HCT116 (cell line): ENCODE measurements at regions not wholly inside any gene's neighbourhood (a gene's known extent, or its start where the extent isn't known, plus 50 kb on each side); places are given as distances from the start of the nearest gene placed in this dataset.

Experiments
- ATAC-seq: fragments of 200-7000 bp; cut with Tn5 transposase; 2 replicates; pipeline ENCODE4 v1.9.1; 2020; ENCODE audit warnings: mild to moderate bottlenecking, moderate library complexity
- BruUV-seq: library from RNA; stranded (reverse); fragments of 400-500 nt; replicated peaks from 2 replicates; lab custom pipeline; 2021; lab: Mats Ljungman, UMichigan
- CTCF ChIA-PET: fragments of 300-600 bp; sonication (Branson Sonifier 250); formaldehyde crosslinking; loops from one replicate; lab custom pipeline; 2021; ENCODE audit warnings: antibody characterized with exemption; lab: Charles Lee
- POLR2A ChIA-PET: fragments of 300-600, 350-600 bp; sonication (Branson Sonifier 250); formaldehyde crosslinking; loops from one replicate; lab custom pipeline; 2021; ENCODE audit warnings: antibody characterized with exemption; lab: Charles Lee
- RAD21 ChIA-PET, 2 experiments: fragments of 300-600 bp; sonication (Branson Sonifier 250); formaldehyde crosslinking; loops; one replicate each; lab custom pipeline; 2023; ENCODE audit warnings: low total read pairs in 2 of 2; ENCODE audit not compliant: uncharacterized antibody in 2 of 2, unreplicated experiment in 2 of 2, low non-redundant PET in 1 of 2; lab: Charles Lee
- DNase-seq: peaks from one replicate; pipeline ENCODE4 v3.0.0-alpha.2; 2010; ENCODE audit warnings: low read depth, low spot score
- H2AFZ ChIP-seq: fragments of 200-600 bp; shearing (Covaris generic), sonication (generic); 2 replicates; pipeline ENCODE4 v1.6.1; 2017; ENCODE audit warnings: low read depth, mixed run types, mixed read lengths, antibody characterized with exemption, low read length; ENCODE audit not compliant: poor library complexity, severe bottlenecking
- H3K27ac ChIP-seq: 2 replicates; pipeline ENCODE4 v1.5.1; 2012; ENCODE audit warnings: low read depth, low read length
- H3K27me3 ChIP-seq: fragments of 200-600 bp; sonication (generic); 2 replicates; pipeline ENCODE4 v1.6.1; 2016; ENCODE audit warnings: mixed run types, low read length, mixed read lengths; ENCODE audit not compliant: insufficient read depth
- H3K36me3 ChIP-seq, 2 experiments: fragments of 200-500 bp in 1 of 2; fragments of 200-600 bp in 1 of 2; sonication (Bioruptor generic) in 1 of 2; sonication (generic) in 1 of 2; 2 replicates each; pipeline versions ENCODE4 v1.5.1 to v1.6.1; 2014 to 2016; ENCODE audit warnings: low read length in 2 of 2, inconsistent platforms in 1 of 2, mixed read lengths in 1 of 2, mixed run types in 1 of 2; ENCODE audit not compliant: insufficient read depth in 2 of 2, control insufficient read depth in 1 of 2
- H3K4me1 ChIP-seq, 2 experiments: fragments of 200-600 bp in 1 of 2; sonication (generic) in 1 of 2; 2 replicates each; pipeline versions ENCODE4 v1.5.1 to v1.6.1; 2012 to 2017; ENCODE audit warnings: low read length in 2 of 2, inconsistent platforms in 1 of 2, mild to moderate bottlenecking in 1 of 2, mixed read lengths in 1 of 2, mixed run types in 1 of 2, moderate library complexity in 1 of 2; ENCODE audit not compliant: insufficient read depth in 2 of 2, control insufficient read depth in 1 of 2
- H3K4me2 ChIP-seq: fragments of 200-600 bp; sonication (generic); 2 replicates; pipeline ENCODE4 v1.6.1; 2017; ENCODE audit warnings: mixed run types, low read length, mixed read lengths
- H3K4me3 ChIP-seq, 2 experiments: fragments of 200-600 bp in 1 of 2; sonication (generic) in 1 of 2; replicated peaks in 1 of 2; 2 replicates each; pipeline ENCODE4 v1.5.1; 2011 to 2016; ENCODE audit warnings: low read length in 2 of 2, control low read depth in 1 of 2, low read depth in 1 of 2, mild to moderate bottlenecking in 1 of 2, mixed read lengths in 1 of 2, mixed run types in 1 of 2
- H3K79me2 ChIP-seq: fragments of 200-600 bp; sonication (generic); 2 replicates; pipeline ENCODE4 v1.6.1; 2017; ENCODE audit warnings: mild to moderate bottlenecking, mixed run types, low read length, moderate library complexity, mixed read lengths; ENCODE audit not compliant: insufficient read depth
- H3K9ac ChIP-seq: fragments of 200-600 bp; sonication (generic); 2 replicates; pipeline ENCODE4 v1.6.1; 2016; ENCODE audit warnings: low read length, mixed read lengths
- H3K9me2 ChIP-seq: fragments of 200-600 bp; sonication (generic), shearing (Covaris generic); 2 replicates; pipeline ENCODE4 v1.6.1; 2017; ENCODE audit warnings: mixed run types, mild to moderate bottlenecking, moderate library complexity; ENCODE audit not compliant: insufficient read depth
- H3K9me3 ChIP-seq, 2 experiments: fragments of 200-500 bp in 1 of 2; fragments of 200-600 bp in 1 of 2; sonication (Bioruptor generic) in 1 of 2; sonication (generic) in 1 of 2; 2 replicates each; pipeline ENCODE4 v1.6.1; 2014 to 2017; ENCODE audit warnings: low read length in 2 of 2, mixed read lengths in 2 of 2, inconsistent platforms in 1 of 2, low read depth in 1 of 2, mild to moderate bottlenecking in 1 of 2, mixed run types in 1 of 2, moderate library complexity in 1 of 2; ENCODE audit not compliant: control insufficient read depth in 1 of 2, insufficient read depth in 1 of 2
- H4K20me1 ChIP-seq: fragments of 200-600 bp; sonication (generic), shearing (Covaris generic); 2 replicates; pipeline ENCODE4 v1.6.1; 2017; ENCODE audit warnings: mixed run types, mild to moderate bottlenecking, moderate library complexity; ENCODE audit not compliant: insufficient read depth
- CEBPB ChIP-seq: IDR thresholded peaks from 2 replicates; pipeline ENCODE4 v1.6.1; 2012; ENCODE audit warnings: low read depth
- EGR1 ChIP-seq: IDR thresholded peaks from 2 replicates; pipeline ENCODE4 v1.6.1; 2012; ENCODE audit warnings: low read depth
- ELF1 ChIP-seq: IDR thresholded peaks from 2 replicates; pipeline ENCODE4 v1.6.1; 2012; ENCODE audit warnings: low read depth, borderline replicate concordance
- EZH2 ChIP-seq: fragments of 200-600 bp; sonication (generic); IDR thresholded peaks from 2 replicates; pipeline ENCODE4 v1.6.1; 2017; ENCODE audit warnings: antibody characterized with exemption, mixed run types
- EZH2phosphoT487 ChIP-seq: fragments of 200-600 bp; IDR thresholded peaks from 2 replicates; pipeline ENCODE4 v1.6.1; 2018; ENCODE audit warnings: antibody characterized with exemption, borderline replicate concordance
- FOSL1 ChIP-seq: IDR thresholded peaks from 2 replicates; pipeline ENCODE4 v1.6.1; 2012; ENCODE audit warnings: low read depth
- JUND ChIP-seq: IDR thresholded peaks from 2 replicates; pipeline ENCODE4 v1.6.1; 2012
- POLR2A ChIP-seq: IDR thresholded peaks from 2 replicates; pipeline ENCODE4 v1.7.0; 2011; ENCODE audit warnings: borderline replicate concordance; ENCODE audit not compliant: insufficient read depth, insufficient read length; ENCODE audit errors: extremely low read depth
- POLR2AphosphoS5 ChIP-seq: IDR thresholded peaks from 2 replicates; pipeline ENCODE4 v1.6.1; 2011; ENCODE audit warnings: mild to moderate bottlenecking, low read depth, low read length, moderate library complexity
- SP1 ChIP-seq: IDR thresholded peaks from 2 replicates; pipeline ENCODE4 v1.6.1; 2012; ENCODE audit warnings: low read depth
- SRF ChIP-seq: IDR thresholded peaks from 2 replicates; pipeline ENCODE4 v1.6.1; 2012; ENCODE audit warnings: low read depth
- YY1 ChIP-seq: IDR thresholded peaks from 2 replicates; pipeline ENCODE4 v1.6.1; 2011; ENCODE audit warnings: low read length, low read depth, moderate library complexity, mild to moderate bottlenecking; ENCODE audit not compliant: insufficient replicate concordance; ENCODE audit errors: extremely low read depth
- ZFX ChIP-seq: fragments of 450-650 bp; IDR thresholded peaks from 2 replicates; pipeline ENCODE4 v1.6.1; 2017
- ZNF274 ChIP-seq: fragments of 200-500 bp; sonication (Bioruptor generic); IDR thresholded peaks from 2 replicates; pipeline ENCODE4 v1.6.1; 2014; ENCODE audit warnings: mild to moderate bottlenecking, low read depth, low read length, inconsistent platforms
- intact Hi-C: fragments of 100-400 bp; cut with micrococcal nuclease; formaldehyde crosslinking; loops from 2 replicates; pipeline ENCODE4 v1.10.0; 2022
- TF ChIP-seq, protein P1 (sequence below): IDR thresholded peaks from 2 replicates; pipeline ENCODE4 v1.6.1; 2012; ENCODE audit warnings: low read depth
- TF ChIP-seq, protein P2 (sequence below): IDR thresholded peaks from 2 replicates; pipeline ENCODE4 v1.6.1; 2012
- TF ChIP-seq, protein P3 (sequence below): IDR thresholded peaks from 2 replicates; pipeline ENCODE4 v1.6.1; 2011; ENCODE audit warnings: mild to moderate bottlenecking, low read length, moderate library complexity; ENCODE audit not compliant: insufficient replicate concordance; ENCODE audit errors: extremely low read depth
- TF ChIP-seq, protein P4 (sequence below): IDR thresholded peaks from 2 replicates; pipeline ENCODE4 v1.6.1; 2012

DNA sequence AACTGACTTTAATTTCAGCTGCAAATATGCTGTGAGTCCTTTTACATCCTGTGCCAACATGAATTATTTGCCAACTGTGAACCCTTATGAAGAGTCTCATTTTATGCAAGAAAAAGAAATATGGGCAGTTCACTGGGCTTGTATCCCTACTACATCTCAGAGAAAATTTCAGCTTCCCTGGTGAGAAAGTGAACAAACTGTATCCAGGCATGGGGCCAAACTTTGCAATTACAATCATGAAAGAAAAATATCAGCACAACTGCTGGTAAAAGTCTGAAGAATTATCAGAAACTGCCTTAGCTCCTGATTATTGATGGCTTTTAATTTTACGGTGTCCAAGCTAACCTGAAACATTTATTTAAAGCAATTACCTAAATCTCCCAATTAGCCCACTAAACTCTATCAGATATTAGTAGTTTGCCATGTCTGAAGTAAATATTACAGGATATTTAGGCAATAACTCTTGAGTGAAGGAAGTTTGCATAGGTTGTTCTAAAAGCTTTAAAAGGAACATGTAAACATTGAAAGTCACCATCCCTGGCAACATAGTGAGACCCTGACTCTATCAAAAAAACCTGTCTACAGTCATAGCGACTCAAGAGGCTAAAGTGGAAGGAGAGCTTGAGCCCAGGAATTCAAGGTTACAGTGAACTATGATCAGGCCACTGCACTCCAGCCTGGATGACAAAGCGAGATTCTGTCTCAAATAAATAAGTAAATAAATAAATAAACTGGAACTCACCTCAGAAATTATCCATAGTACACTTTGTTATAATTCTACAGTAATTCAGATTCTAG, 83.9 kb upstream of the HCN1 start:
- no peaks in the 10 kb centered on the region for H3K9me3 ChIP-seq
- ChIA-PET CTCF (interaction anchor here (1.0 kb wide), 1 partner anchor 18 kb away, joined by 3 read pairs; no protein-coding TSS in a partner anchor), RAD21 (no interaction called here), POLR2A (no interaction called here)
- intact Hi-C loops: loop anchor here (5.0 kb wide), 1 partner anchor 828 kb away; no protein-coding TSS in a partner anchor
- H3K79me2 ChIP-seq: no peaks in the 10 kb centered on the region
- H3K4me2 ChIP-seq: no peak overlapping the region
- no peaks in the 10 kb centered on the region for H4K20me1 ChIP-seq
- H3K27ac ChIP-seq: no peak overlapping the region
- no peaks in the 10 kb centered on the region for H3K4me1 ChIP-seq
- no TSS peak for BruUV-seq
- TF ChIP-seq POLR2AphosphoS5: no peak
- no peak for TF ChIP-seq ZFX
- TF ChIP-seq, protein P1, sequence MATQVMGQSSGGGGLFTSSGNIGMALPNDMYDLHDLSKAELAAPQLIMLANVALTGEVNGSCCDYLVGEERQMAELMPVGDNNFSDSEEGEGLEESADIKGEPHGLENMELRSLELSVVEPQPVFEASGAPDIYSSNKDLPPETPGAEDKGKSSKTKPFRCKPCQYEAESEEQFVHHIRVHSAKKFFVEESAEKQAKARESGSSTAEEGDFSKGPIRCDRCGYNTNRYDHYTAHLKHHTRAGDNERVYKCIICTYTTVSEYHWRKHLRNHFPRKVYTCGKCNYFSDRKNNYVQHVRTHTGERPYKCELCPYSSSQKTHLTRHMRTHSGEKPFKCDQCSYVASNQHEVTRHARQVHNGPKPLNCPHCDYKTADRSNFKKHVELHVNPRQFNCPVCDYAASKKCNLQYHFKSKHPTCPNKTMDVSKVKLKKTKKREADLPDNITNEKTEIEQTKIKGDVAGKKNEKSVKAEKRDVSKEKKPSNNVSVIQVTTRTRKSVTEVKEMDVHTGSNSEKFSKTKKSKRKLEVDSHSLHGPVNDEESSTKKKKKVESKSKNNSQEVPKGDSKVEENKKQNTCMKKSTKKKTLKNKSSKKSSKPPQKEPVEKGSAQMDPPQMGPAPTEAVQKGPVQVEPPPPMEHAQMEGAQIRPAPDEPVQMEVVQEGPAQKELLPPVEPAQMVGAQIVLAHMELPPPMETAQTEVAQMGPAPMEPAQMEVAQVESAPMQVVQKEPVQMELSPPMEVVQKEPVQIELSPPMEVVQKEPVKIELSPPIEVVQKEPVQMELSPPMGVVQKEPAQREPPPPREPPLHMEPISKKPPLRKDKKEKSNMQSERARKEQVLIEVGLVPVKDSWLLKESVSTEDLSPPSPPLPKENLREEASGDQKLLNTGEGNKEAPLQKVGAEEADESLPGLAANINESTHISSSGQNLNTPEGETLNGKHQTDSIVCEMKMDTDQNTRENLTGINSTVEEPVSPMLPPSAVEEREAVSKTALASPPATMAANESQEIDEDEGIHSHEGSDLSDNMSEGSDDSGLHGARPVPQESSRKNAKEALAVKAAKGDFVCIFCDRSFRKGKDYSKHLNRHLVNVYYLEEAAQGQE: no peak
- TF ChIP-seq ZNF274: no peak
- TF ChIP-seq ELF1: no peak
- TF ChIP-seq, protein P2, sequence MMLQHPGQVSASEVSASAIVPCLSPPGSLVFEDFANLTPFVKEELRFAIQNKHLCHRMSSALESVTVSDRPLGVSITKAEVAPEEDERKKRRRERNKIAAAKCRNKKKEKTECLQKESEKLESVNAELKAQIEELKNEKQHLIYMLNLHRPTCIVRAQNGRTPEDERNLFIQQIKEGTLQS: no peak
- TF ChIP-seq EZH2phosphoT487: no peak
- no peak for TF ChIP-seq EZH2
- TF ChIP-seq, protein P3, sequence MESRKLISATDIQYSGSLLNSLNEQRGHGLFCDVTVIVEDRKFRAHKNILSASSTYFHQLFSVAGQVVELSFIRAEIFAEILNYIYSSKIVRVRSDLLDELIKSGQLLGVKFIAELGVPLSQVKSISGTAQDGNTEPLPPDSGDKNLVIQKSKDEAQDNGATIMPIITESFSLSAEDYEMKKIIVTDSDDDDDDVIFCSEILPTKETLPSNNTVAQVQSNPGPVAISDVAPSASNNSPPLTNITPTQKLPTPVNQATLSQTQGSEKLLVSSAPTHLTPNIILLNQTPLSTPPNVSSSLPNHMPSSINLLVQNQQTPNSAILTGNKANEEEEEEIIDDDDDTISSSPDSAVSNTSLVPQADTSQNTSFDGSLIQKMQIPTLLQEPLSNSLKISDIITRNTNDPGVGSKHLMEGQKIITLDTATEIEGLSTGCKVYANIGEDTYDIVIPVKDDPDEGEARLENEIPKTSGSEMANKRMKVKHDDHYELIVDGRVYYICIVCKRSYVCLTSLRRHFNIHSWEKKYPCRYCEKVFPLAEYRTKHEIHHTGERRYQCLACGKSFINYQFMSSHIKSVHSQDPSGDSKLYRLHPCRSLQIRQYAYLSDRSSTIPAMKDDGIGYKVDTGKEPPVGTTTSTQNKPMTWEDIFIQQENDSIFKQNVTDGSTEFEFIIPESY: no peak
- no peak for TF ChIP-seq FOSL1
- no peak for TF ChIP-seq SP1
- no peak for TF ChIP-seq YY1
- TF ChIP-seq JUND: no peak
- no peak for TF ChIP-seq EGR1
- TF ChIP-seq SRF: no peak
- no peak for TF ChIP-seq CEBPB
- TF ChIP-seq, protein P4, sequence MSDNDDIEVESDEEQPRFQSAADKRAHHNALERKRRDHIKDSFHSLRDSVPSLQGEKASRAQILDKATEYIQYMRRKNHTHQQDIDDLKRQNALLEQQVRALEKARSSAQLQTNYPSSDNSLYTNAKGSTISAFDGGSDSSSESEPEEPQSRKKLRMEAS: no peak
- no peak for TF ChIP-seq POLR2A
- H3K9ac ChIP-seq: no peak overlapping the region
- H3K27me3 ChIP-seq: no peaks in the 10 kb centered on the region
- no peaks in the 10 kb centered on the region for H3K9me2 ChIP-seq
- H2AFZ ChIP-seq: no peak overlapping the region
- H3K36me3 ChIP-seq: no peaks in the 10 kb centered on the region
- DNase-seq: no peak
- no peak for ATAC-seq
- H3K4me3 ChIP-seq: no peak overlapping the region
